NB4 (cell line): ENCODE measurements at regions not wholly inside any gene's neighbourhood (a gene's known extent, or its start where the extent isn't known, plus 50 kb on each side); places are given as distances from the start of the nearest gene placed in this dataset.

Experiments
- MYC ChIP-seq: IDR thresholded peaks from 2 replicates; pipeline ENCODE4 v1.6.1; 2011; ENCODE audit warnings: low read depth, low read length
- POLR2A ChIP-seq: IDR thresholded peaks from 2 replicates; pipeline ENCODE4 v1.6.1; 2011; ENCODE audit warnings: mild to moderate bottlenecking; ENCODE audit not compliant: insufficient read length; ENCODE audit errors: extremely low read depth
- TF ChIP-seq, protein P1 (sequence below): IDR thresholded peaks from one replicate; pipeline ENCODE4 v1.5.1; 2012; ENCODE audit warnings: low read depth, low read length
- TF ChIP-seq, protein P2 (sequence below): IDR thresholded peaks from 2 replicates; pipeline ENCODE4 v1.6.1; 2011; ENCODE audit warnings: low read depth, low read length

DNA sequence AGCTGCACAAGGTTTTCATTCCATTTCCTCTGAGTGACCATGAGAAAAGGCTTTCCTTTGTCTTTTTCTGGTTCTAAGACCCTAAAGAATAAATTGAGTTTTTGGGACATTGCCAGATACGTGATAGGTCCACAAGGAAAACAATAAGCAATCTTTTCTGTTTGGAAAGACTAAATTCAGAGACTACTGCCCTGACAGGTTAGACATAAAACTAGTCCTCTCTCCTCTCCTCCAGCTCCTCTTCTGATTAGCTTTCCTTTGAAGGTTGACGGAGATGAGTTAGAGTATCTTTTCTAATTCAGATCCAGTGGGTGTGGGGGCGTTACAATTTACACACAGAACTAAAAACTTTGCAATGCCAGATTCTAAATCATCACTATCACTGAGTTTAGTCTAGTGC lies 57.8 kb upstream of the C1orf53 start:
- TF ChIP-seq, protein P1, sequence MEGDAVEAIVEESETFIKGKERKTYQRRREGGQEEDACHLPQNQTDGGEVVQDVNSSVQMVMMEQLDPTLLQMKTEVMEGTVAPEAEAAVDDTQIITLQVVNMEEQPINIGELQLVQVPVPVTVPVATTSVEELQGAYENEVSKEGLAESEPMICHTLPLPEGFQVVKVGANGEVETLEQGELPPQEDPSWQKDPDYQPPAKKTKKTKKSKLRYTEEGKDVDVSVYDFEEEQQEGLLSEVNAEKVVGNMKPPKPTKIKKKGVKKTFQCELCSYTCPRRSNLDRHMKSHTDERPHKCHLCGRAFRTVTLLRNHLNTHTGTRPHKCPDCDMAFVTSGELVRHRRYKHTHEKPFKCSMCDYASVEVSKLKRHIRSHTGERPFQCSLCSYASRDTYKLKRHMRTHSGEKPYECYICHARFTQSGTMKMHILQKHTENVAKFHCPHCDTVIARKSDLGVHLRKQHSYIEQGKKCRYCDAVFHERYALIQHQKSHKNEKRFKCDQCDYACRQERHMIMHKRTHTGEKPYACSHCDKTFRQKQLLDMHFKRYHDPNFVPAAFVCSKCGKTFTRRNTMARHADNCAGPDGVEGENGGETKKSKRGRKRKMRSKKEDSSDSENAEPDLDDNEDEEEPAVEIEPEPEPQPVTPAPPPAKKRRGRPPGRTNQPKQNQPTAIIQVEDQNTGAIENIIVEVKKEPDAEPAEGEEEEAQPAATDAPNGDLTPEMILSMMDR, result no peak
- TF ChIP-seq POLR2A (no peak), MYC (no peak)
- TF ChIP-seq, protein P2, sequence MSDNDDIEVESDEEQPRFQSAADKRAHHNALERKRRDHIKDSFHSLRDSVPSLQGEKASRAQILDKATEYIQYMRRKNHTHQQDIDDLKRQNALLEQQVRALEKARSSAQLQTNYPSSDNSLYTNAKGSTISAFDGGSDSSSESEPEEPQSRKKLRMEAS, result no peak
